ENCODE measurements at regions not wholly inside any gene's neighbourhood (a gene's known extent, or its start where the extent isn't known, plus 50 kb on each side); places are given as distances from the start of the nearest gene placed in this dataset.

DNA sequence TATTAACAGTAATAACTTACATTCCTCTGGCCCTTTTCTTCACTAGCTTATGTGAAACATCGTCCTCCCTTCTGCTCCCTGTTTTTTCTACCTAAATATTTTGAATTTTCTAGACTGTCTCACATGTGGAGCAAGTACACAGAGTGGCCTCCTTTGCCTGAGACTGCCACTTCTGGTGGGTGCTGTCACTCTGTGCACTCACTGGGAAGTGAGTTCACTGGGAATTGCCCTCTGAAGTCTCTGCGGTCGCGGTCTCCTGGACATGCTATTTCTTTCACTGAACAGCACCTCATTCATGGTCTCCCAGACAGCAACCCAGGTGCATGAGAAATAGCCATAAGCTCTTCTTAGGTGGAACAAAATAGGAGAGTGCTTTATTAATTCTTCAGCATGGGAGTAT, 1179.7 kb upstream of the ADGRL3 start:
- no peaks in the 10 kb centered on the region for H3K9me3 ChIP-seq
- H3K36me3 ChIP-seq = no peaks in the 10 kb centered on the region
- H3K4me1 ChIP-seq = no peaks in the 10 kb centered on the region
- H3K27ac ChIP-seq = no peak overlapping the region
- H3K4me3 ChIP-seq = no peak overlapping the region
- H3K27me3 ChIP-seq = no peaks in the 10 kb centered on the region
- DNase-seq (ENCODE audit: low spot score) = no peak
- TF ChIP-seq, protein P1, sequence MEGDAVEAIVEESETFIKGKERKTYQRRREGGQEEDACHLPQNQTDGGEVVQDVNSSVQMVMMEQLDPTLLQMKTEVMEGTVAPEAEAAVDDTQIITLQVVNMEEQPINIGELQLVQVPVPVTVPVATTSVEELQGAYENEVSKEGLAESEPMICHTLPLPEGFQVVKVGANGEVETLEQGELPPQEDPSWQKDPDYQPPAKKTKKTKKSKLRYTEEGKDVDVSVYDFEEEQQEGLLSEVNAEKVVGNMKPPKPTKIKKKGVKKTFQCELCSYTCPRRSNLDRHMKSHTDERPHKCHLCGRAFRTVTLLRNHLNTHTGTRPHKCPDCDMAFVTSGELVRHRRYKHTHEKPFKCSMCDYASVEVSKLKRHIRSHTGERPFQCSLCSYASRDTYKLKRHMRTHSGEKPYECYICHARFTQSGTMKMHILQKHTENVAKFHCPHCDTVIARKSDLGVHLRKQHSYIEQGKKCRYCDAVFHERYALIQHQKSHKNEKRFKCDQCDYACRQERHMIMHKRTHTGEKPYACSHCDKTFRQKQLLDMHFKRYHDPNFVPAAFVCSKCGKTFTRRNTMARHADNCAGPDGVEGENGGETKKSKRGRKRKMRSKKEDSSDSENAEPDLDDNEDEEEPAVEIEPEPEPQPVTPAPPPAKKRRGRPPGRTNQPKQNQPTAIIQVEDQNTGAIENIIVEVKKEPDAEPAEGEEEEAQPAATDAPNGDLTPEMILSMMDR (IDR thresholded peaks at IDR 0.05) = no peak

DNA sequence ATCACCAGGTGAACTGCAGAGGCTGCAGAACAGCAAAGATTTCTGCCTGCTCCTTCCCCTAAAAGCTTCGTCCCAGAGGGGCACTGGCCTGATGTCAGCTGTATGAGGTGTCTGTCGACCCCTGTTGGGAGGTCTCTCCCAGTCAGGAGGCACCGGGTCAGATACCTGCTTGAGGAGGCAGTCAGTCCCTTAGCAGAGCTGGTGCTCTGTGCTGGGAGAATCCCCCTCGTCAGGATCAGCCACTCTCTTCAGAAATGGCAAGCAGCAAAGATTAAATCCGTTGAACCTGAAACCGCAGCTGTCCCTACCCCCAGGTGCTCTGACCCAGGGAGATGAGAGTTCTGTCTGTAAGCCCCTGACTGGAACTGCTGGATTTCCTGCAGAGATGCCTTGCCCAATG, 1166.3 kb upstream of the ADGRL3 start:
- no peak for DNase-seq (ENCODE audit: low spot score)
- H3K36me3 ChIP-seq = no peaks in the 10 kb centered on the region
- no peaks in the 10 kb centered on the region for H3K27me3 ChIP-seq
- no peak overlapping the region for H3K27ac ChIP-seq
- no peak overlapping the region for H3K4me3 ChIP-seq
- TF ChIP-seq, protein P1 (IDR thresholded peaks at IDR 0.05) = no peak
- no peaks in the 10 kb centered on the region for H3K4me1 ChIP-seq
- H3K9me3 ChIP-seq = no peaks in the 10 kb centered on the region

DNA sequence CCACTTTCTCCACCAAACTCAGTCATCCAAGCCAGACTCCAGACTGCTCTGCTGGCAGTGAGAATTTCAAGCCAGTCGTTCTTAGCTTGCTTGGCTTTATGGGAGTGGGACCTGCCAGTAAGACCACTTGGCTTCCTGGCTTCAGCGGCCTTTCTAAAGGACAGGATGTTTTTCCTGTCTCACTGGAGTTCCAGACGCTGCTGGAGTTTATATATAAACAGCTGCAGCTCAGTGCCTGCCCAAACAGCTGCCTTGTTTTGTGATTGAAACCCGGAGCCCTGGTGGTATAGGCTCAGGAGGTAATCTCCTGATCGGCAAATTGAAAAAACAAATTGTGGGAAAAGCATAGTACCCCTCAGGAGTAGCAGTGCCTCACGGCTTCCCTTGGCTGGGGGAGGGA, 1165.8 kb upstream of the ADGRL3 start:
- Histone ChIP-seq H3K36me3 (no peaks in the 10 kb centered on the region), H3K4me3 (no peak overlapping the region), H3K27ac (no peak overlapping the region), H3K4me1 (no peaks in the 10 kb centered on the region), H3K9me3 (no peaks in the 10 kb centered on the region), H3K27me3 (no peaks in the 10 kb centered on the region)
- no peak for DNase-seq (ENCODE audit: low spot score)
- TF ChIP-seq, protein P1 (IDR thresholded peaks at IDR 0.05) = no peak

DNA sequence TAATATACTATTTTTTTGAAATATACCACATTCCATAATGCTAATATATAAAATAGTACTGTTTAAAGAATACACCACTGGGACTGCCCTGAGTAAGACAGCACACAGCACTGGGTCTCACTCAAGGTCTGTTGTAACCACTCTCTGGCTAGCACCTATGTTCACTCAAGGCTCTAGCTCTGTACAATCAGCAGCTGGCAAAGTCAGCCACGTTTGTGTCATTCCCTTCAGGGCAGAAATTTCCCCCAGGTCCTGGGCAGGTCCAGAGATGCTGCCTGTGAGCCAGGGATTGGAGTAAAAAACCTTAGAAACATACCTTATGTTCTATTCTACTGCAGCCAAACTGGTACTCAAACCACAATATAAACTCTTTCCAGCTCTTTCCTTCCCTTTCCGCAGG, 1160.2 kb upstream of the ADGRL3 start:
- no peak overlapping the region for H3K4me3 ChIP-seq
- no peaks in the 10 kb centered on the region for H3K4me1 ChIP-seq
- H3K36me3 ChIP-seq = no peaks in the 10 kb centered on the region
- H3K9me3 ChIP-seq = no peaks in the 10 kb centered on the region
- H3K27ac ChIP-seq = no peak overlapping the region
- no peak for DNase-seq (ENCODE audit: low spot score)
- H3K27me3 ChIP-seq = no peaks in the 10 kb centered on the region
- TF ChIP-seq, protein P1 (IDR thresholded peaks at IDR 0.05) = no peak

DNA sequence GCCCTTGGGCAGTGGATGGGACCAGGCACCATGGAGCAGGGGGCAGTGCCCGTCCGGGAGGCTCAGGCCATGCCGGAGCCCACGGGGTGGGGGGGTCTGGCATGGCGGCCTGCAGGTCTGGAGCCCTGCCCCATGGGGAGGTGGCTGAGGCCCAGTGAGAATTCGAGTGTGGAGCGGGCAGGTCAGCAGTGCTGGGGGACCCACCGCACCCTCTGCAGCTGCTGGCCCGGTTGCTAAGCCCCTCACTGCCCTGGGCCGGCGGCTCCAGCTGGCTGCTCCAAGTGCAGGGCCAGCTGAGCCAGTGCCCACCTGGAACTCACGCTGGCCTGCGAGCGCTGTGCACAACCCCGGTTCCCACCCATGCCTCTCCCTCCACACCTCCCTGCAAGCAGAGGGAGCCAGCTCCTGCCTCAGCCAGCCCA, 1157.9 kb upstream of the ADGRL3 start:
- Histone ChIP-seq H3K27me3 (no peaks in the 10 kb centered on the region), H3K9me3 (no peaks in the 10 kb centered on the region), H3K36me3 (no peaks in the 10 kb centered on the region), H3K4me1 (no peaks in the 10 kb centered on the region), H3K4me3 (no peak overlapping the region), H3K27ac (no peak overlapping the region)
- TF ChIP-seq, protein P1 (IDR thresholded peaks at IDR 0.05) = no peak
- DNase-seq (ENCODE audit: low spot score) = no peak

DNA sequence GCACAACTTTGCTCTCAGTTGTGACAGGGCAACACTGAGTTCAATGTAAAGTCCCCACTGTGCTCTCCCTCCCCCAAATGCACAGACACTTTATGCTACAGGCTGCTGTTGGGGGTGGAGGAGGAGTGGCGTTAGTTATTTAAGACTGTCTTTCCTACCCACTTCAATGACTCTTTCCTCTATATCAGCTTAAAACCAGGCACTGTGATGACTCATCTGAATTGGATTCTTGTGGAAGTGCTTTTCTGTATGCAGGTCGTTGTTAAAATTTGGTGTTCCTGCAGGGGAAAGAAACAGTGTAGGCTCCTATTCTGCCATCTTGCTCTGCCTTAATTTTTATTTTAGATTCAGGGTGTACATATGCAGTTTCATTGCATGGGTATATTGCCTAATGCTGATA, 1157.2 kb upstream of the ADGRL3 start:
- Histone ChIP-seq H3K36me3 (no peaks in the 10 kb centered on the region), H3K4me1 (no peaks in the 10 kb centered on the region), H3K4me3 (no peak overlapping the region), H3K27me3 (no peaks in the 10 kb centered on the region), H3K9me3 (no peaks in the 10 kb centered on the region), H3K27ac (no peak overlapping the region)
- TF ChIP-seq, protein P1 (IDR thresholded peaks at IDR 0.05) = no peak
- DNase-seq (ENCODE audit: low spot score) = no peak

Data from right atrium auricular region (tissue), 2 donors.